HG02798 (cell line): ENCODE measurements at regions not wholly inside any gene's neighbourhood (a gene's known extent, or its start where the extent isn't known, plus 50 kb on each side); places are given as distances from the start of the nearest gene placed in this dataset.
"Not testable (repeated sequence)": the region's sequence is repeated elsewhere in the genome, so short reads cannot be mapped to it uniquely, and the experiment has no call there.

Source experiments
- ATAC-seq: cut with Tn5 transposase; IDR thresholded peaks from one replicate; pipeline ENCODE4 v1.9.1; 2021; ENCODE audit warnings: mild to moderate bottlenecking; ENCODE audit not compliant: unreplicated experiment, poor library complexity

DNA sequence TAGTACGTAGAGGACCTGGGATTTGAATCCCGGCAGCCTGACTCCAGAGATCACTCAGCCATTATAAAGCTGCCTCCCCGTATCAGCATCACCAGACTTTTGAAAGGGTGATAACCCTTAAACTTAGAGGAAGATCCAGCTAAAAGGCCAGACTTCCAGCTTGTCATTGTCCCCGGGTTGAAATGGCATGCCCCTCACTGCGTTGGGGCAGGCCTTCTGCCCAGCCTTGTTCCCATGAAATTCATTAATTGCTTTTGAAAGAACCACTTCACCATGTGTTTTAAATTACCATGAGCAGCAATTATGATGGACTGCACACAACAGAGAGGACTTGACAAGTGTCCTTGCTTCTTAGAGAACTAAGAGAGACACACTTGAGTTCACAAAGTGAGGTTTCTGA is 269.6 kb upstream of the CRY1 start:
- no peak for ATAC-seq

DNA sequence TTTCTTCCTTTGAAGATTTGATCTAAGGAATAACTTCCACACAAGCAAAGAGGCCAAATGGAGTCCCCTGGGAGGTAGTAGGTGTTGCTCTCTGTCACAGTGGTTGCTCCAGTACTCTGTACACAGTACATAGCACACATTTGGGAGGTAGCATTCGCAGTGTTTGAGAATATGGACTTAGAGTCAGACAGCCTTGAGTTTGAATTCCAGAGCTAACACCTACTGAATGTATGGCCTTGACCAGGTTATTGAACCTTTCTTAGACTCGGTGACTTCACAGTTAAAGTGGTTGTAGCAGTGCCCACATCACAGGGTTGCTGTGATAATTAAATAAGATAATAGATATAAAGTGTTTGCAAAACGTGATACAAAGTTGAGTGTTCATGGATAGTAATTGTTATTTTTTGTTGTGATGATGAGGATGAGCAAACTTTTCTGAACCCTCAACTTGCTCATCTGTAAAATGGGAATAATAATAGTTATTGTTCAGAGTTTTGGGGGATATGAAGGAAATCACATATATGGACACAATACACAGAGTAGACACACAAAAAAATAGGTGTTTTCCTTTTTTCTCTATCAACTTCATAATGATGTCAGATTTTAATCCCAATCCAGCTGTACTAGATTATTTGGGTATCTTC is 271.6 kb upstream of the CRY1 start:
- ATAC-seq: no peak

DNA sequence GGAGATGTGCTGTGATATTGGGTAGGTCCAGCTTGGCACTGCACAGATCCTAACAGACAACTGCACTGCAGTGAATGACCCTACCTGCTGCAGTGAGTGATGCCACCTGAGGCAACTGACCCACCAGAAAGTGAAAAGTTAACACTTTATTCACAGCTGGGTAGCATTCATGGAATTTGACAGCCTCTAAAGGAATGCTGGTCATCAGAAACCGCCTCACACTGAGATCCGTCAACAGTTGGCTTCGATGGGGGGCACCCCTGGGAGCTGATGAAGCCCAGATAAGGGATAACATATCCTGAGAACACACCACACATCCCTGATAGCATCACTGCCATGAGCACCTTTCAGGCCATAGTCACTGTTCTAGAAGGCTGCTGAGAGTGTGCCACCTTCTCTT is 272.4 kb upstream of the CRY1 start:
- no peak for ATAC-seq

DNA sequence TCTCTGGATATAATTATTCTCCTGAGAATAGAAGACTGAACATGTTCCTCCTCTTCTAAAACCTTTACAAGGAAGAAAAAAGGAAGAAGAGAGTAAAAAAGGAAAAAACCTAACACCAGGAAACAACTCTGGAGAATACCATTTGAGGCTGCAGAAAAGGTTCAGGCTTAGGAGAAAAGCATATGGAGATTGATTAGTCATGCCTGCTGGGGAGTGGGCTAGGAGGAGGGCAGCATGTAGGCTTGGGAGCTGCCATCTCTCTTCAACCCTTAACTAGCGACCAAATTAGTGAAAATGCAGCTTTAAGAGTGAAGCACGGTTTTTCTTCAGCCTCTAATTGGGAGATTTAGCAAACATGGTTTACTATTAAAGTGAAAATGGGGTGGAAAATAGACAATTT is 273.0 kb upstream of the CRY1 start:
- no peak for ATAC-seq

DNA sequence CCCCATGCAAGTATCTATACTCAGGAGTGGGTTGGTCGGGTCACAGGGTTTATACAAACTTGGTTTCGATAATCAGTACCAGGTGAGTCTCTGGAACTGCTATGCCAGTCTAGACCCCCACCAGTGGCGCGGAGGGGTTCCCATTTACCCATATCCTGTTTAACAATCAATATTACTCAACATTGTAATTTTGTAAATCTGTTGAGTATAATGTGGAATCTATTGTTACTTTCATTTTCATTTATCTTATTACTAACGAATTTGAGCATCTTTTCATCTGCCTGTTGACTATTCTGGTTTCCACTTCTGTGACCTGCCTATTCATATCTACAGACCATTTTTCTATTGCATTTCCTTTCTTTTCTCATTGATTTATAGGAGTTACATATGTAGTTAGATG is 275.2 kb upstream of the CRY1 start:
- ATAC-seq: no peak

DNA sequence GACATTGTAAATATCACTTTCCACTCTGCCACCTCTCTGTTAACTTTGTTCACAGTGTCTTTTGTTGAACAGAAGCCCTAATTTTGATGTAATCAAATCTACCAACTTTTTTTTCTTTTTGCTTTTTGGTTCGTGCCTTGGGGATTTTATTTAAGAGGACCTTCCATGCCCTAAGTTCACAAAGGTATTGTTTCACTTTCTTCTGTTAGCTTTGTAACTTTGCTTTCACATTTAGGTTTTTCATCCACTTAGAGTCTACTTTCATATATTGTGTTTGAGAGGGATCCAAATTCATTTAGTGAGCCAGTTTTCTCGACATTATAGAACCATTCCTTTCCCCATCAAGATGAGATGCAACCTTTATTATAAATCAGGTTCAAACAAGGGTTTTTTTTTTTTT is 275.7 kb upstream of the CRY1 start:
- ATAC-seq: no peak

DNA sequence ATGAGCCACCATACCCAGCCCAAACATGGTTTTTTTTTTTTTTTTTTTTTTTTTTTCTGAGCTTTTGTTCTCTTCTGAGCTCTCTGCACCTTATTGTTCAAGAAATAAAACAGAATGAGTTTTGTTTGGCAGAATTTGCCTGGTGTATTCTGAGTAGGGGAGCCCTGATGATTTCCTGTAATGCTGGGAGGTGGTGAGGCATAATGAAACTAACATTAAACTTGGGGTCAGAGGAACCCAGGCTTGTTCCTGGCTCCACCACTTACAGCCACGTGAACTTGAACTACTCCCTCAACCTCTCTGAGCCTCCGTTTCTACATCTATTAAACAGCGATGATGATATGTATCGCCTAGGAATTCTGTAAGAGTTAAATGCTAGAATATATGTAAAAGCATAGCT is 276.3 kb upstream of the CRY1 start:
- no peak for ATAC-seq

DNA sequence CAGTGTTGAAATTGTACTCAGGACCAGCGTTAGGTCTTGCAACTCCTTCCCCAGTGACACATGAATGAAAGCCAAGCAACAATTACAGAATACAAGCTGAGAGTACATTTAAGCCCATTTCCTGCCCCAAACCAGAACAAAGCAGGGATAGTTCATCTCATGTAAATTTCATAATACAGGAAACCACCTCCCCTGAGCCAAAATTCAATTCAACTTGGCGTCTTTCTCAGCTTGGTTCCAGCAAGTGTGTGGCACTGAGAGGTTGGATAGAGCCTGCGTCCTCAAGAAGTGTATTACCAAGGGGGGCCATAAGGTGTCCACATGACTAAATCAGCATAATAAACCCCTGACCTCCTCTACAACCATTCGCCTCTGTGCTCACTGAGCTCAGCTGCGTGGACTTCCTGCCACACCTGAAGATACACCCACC is 278.9 kb upstream of the CRY1 start:
- ATAC-seq: no peak

DNA sequence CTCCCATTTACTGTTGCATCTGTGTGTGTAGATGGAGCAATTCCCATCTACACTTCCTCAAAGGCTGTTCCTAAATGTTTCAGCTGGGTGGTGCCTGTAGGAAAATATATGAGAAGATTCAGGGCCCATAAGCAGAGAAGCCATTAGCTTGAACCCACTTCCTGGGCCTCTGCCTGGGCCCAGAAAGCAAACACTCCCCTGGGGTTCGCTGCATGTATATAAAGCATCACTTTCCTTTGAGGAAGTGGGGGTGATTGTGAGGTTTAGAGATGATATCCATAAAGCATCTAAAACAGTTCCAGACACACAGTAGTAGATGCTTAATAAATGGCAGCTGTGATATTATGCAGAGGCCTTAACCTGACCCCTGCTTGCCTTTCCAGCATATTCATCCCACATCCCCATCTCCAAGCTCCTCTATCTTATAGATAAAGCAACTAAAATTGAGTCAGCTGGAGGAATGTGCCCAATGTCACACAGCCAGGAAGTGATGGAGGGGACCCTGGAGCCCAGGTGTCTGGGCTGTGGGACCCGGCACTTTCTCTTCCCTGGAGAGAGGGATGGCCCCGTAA is 280.0 kb upstream of the CRY1 start:
- ATAC-seq: no peak

DNA sequence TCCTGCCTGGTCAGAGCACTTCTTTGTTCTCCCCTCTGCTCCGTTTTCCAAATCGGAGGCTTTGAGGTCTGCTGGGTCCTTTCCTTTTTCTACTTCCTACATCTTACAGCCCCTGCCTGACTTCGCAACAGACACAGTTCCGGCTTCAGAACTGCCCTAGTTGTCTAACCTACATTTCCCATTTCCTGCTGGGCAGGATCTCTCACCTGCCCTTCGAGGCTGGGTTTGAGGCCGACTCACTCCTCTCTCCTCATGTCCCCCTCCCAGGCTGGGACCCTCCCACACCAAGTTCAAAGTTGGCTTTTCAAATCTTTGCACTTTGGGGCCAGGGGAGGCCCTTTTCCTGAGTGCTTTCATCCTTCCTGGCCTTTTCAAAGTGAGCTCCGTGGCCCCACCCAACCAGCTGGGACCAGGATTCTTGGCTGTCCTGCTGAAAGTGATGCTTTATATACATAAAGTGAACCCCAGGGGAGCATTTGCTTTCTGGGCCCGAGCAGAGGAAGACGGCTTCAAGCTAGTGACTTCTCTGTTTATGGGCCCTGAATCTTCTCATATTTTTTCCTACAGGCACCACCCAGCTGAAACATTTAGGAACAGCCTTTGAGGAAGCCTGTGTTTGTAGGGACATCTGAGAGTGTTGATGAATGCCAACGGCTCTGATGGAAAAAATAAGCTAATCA is 281.0 kb upstream of the CRY1 start:
- ATAC-seq: no peak

DNA sequence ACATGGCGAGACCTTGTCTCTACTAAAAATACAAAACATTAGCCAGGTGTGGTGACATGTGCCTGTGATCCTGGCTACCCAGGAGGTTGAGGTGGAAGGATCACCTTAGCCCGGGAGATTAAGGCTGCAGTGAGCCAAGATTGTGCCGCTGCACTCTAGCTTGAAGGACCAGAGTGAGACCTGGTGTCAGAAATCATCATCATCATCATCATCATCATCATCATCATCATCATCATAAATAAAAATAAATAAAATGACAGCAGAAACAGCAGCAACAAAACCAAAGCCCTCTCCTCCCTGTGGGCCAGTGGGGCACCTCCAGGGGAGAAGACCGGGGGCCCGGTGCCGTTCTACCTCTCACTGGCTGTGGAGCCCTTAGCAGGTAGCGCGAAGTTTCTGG is 281.9 kb upstream of the CRY1 start:
- no peak for ATAC-seq

DNA sequence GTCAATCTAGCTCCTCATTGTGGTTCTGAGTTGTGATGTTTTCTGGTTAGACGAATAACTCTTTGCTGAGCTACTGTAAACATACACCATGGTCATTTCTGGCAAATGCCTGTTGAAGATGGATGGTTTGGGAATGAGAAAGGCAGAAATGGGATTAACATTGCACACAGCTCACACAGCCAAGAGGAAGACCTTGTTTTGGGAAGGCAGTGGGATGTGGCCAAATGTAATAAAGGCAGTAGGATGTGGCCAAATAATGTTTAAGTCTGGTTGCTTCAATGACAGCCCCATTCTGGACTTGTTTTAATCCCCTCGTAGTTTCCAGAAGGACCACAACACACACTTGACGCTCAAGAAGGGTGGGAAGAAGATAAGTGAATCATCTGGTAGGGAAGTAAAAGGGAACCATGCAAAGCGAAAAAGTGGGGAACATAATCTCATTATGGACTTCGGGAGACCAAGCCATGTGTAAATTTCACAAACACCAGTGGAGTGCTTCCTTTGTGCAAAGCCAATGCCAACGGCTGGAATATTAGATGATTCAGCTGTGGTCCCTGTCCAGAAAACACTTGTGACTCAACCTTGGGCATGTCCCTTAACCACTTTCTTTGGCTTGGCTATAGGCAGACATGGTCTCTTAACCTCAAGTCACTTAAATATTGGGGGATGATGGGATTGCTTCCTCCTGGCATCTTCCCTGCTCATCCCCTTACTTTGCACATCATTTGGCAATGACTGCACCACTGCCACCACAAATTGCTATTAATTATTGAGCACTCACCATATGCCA is 284.4 kb upstream of the CRY1 start:
- ATAC-seq: no peak

DNA sequence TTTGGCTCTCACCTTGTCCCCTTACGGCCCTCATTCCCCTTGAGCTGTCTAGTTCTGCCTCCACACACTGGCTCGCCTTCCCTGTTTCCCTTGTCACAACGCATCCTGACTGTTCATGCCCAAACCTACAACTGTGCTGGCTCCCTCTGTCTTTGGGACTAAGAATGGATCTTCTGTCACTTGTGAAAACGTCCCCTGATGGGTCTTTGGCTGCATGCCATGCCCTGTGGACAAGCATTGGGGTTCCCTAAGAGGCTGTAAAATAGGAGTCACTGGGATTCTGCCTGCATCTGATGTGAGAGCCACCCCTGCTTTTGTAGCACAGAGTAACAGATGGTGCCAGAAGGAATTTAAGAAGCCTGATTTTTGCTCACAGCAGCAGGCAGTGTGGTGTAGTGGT is 285.3 kb upstream of the CRY1 start:
- no peak for ATAC-seq

DNA sequence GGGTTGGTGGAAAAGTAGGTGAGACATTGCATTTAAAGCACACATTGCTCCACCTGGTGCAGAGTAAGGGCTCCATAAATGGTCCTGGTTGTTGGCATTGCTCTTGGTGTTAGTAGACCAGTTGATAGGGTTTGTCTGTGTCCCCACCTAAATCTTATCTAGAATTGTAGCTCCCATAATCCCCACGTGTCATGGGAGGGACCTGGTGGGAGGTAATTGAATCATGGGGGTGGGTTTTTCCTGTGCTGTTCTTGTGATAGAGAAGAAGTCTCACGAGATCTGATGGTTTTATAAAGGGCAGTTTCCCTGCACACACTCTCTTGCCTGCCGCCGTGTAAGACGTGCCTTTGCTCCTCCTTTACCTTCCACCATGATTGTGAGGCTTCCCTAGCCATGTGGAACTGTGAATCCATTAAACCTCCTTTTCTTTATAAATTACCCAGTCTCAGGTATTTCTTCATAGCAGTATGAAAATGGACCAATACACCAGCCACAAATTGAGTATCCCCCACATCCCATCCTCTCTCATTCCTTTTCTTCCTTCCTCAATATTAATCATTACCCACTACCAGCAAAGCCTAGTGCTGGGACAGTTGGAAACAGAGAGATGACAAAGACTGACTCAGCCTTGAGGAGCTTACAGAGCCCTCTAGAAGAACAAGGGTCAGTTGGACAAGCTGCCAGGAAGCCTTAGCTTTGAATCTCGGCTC is 285.9 kb upstream of the CRY1 start:
- not testable (repeated sequence) for ATAC-seq

DNA sequence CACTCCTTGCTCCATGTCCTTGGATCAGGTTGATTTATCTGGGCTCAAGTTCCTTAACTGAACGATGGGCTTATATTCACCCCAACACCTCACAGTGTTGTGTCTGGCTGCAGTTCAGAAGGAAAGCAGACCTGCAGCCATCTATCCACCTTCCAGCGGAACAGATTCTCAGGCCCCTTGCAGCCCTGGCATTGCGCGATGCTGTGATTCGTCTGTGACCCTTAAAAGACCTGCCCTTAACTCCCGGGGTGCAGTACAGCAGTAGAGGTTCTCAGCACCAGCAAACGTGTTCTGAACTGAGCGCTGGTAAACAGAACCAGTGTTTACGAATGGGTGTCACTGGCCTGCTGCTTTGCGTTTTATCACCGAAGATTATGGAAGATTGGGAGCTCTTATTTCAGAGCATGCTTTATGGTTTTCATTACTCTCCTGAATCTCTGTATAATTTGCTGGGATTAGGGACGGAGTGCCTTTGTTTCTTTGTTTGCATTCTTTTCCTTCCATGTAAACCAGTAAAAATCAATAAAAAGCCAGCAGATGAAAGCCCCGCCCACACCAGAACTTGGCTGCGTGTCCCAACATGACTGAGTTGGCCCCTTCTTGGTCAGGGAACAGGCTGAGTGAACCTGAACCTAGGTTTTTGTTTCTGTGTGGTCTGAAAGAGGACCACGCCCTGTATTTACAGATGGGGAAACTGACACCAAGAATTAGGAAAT is 286.7 kb upstream of the CRY1 start:
- no peak for ATAC-seq

DNA sequence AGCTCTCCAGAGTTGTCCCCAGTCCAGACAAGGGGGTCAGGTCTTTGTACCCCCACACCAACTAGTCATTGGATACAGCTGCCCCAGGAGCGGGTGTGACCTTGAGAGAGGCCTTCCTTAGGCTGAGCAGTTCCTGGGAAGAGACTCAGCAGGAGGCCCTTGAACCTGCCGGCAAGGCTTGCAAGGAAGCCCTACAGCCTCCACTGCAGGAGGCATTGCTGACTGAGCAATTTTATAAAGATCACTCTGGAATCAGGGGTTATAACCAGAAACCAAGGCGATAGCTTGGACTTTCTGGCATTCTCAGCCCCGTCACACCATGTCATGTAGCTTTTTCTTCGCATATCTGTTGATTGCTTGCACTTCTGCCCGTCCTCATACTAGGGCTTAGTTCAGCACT is 291.3 kb upstream of the CRY1 start:
- ATAC-seq: no peak

DNA sequence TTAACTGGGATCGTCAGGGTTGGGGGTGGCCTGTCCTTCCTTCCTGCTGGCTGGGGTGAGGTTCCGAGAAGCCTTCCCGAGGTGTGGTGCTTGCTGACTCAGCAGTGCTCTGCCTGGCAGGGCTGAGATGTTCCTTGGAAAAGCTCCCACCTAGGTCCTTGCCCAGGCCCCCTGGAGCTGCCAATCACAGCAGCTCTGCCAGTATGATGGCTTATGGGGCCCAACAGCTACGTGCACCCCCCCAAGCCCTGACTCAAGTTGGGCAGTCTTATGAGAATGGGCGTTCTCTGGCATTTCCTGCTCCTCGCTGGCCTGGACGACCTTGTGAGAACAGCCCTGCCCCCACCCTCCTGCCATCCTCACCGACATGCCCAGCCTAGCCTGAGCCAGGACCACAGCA is 292.2 kb upstream of the CRY1 start:
- ATAC-seq: no peak

DNA sequence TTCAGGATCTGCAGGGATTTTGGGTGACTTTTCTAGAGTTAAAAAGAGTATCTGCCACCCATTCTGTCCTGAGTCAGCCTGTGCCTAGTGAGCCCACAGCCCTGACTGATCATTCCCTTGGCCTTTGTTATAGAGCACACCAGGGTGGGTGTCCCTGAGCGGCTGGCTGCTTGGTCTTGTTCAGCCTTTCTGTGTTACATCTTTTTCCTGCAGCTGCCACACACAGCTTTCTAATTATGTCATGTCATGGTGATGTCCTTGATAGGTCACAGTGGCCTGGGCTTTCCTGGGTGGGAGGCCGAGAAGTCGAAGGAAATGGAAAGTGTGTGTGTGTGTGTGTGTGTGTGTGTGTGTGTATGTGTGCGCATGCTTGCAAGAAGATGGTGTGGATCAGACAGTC is 293.2 kb upstream of the CRY1 start:
- no peak for ATAC-seq

DNA sequence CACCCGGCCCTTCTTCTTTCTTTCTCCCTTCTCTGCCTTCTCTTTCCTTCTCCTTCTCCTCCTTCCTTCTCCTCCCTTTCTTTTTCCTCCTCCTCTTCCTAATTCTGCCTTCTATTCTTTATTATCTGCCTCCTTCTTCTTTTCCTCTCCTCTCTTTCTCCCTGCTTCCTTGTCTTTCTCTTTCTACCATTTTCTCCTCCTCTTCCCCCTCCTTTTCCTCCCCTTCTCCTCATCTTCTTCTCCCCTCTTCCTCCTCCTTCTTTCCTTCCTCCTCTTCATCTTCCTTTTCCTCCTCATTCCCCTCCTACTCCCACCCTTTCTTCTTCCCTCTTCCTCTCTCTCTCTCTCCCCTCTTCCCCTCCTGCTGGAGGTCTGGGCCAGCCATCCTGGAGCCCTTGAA is 294.9 kb upstream of the CRY1 start:
- ATAC-seq: no peak

DNA sequence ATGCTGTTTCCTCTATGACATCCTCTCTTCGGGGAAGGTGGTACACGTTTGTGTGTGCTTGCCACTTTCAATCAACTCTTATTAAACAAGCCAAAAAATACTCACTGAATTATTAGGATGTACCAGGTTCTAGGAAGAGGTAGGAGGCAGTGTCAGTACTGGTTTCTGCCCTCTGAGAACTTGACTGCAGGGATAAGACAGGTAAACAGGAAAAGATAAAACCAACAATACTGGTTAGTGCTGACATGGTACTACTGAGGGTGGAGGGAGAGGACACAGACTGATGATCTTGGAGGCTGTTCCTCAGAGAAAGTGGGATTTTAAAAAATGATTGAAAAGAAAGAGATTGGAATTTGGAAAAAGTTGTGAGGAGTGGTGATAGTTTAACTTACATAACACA is 295.2 kb upstream of the PWP1 start:
- ATAC-seq: no peak
